LNCAP (cell line): ENCODE measurements at regions not wholly inside any gene's neighbourhood (a gene's known extent, or its start where the extent isn't known, plus 50 kb on each side); places are given as distances from the start of the nearest gene placed in this dataset.

ENCODE experiments used
- TF ChIP-seq, protein P1 (sequence below): fragments of 450-650 bp; IDR thresholded peaks from 2 replicates; pipeline ENCODE4 v1.5.1; 2017; ENCODE audit warnings: mild to moderate bottlenecking

DNA sequence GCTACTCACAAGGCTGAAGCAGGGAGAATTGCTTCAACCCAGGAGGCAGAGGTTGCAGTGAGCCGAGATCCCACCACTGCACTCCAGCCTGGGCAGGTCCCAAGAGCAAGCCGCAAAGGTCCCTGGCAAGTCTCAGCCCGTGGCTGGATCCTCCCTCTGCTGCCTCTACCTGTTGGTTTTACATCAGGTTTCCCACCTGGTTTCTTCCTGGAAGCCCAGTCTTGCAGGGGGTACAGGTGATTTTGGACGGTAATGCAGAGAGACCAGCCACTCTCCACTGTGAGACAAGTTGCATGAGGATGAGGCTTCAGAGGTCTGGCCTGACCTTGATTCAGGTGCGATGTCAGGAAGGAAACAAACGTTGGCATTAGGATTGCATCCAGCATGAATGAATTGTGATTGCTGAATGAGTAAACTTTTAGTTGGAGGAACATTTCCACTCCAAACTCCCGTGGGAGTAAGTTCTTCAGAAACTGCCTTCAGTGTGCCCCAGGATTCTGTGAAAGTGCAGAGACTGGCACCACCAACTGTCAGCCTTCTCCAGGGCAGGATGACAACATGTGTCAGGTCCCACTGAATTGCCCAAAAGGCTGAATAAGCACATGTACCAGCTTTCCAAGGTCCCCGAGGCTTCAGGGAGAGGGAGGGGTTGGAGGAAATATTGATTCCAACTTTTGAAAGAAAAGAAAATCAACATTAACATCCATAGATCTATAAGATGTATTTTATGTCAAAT is 189.4 kb downstream of the TJP1 start:
- TF ChIP-seq, protein P1, sequence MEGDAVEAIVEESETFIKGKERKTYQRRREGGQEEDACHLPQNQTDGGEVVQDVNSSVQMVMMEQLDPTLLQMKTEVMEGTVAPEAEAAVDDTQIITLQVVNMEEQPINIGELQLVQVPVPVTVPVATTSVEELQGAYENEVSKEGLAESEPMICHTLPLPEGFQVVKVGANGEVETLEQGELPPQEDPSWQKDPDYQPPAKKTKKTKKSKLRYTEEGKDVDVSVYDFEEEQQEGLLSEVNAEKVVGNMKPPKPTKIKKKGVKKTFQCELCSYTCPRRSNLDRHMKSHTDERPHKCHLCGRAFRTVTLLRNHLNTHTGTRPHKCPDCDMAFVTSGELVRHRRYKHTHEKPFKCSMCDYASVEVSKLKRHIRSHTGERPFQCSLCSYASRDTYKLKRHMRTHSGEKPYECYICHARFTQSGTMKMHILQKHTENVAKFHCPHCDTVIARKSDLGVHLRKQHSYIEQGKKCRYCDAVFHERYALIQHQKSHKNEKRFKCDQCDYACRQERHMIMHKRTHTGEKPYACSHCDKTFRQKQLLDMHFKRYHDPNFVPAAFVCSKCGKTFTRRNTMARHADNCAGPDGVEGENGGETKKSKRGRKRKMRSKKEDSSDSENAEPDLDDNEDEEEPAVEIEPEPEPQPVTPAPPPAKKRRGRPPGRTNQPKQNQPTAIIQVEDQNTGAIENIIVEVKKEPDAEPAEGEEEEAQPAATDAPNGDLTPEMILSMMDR = no peak

DNA sequence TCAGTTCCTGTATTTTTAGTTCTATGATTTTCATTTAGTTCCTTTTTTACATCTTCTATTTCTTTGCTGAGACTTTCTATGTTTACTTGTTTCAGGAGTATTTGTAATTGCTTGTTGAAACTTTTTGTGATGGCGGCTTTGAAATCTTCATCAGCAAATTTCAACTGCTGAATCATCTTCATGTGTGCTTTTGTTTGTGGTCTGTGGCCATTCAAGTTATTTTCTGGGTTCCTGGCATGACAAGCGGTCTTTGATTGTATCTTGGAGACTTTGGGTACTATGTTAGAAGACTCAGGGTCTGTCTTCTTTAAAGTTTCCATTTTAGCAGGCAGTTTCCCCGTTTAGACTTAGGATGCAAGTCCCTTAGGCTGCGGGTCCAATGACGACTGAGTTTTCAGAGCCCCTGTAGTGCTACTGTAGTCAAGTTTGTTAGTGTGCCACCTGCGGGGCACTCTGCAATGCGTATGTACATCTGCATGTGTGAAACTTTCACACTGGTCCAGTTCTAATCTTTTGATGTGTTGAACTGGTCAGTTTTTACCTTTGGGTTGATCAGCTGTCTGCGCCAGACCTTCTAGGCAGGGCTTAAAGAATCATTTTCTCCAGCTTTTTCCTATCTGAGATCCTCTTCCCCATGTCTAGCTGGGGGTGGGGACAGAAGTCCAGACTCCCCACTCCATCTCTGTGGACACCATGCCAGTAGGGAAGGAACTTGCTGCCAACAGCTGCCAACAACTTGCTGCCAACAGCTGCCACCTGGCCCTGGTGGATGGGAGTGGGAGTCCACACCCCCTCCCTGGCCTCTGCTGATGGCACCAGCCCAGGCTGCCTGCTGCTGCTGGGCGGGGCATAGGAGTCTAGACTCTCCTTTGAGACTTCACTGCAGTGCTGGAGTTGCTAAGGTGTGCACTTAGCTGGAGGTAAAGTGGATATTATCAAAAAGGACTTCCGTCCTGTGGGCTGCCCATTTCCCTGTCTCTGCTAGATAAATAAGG is 190.9 kb downstream of the TJP1 start:
- TF ChIP-seq, protein P1 = no peak

DNA sequence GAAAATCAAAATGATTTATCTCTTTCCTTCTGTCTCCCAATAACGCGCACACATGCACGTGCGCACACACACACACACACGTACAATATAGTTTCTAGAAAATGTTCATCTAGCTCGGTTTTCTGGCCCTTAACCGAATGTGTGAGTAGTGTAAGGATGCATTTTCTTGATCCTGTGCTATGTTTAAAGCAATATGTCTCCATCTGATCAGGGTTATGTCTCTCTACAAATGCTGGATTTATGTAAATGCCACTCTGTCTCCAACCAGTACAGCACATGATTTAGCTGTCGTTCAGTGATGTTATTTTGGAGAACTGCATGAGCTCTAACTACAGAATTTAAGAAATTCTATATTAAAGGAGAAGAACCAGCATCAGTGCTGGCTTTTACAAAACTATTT is 198.0 kb downstream of the TJP1 start:
- TF ChIP-seq, protein P1 = no peak

DNA sequence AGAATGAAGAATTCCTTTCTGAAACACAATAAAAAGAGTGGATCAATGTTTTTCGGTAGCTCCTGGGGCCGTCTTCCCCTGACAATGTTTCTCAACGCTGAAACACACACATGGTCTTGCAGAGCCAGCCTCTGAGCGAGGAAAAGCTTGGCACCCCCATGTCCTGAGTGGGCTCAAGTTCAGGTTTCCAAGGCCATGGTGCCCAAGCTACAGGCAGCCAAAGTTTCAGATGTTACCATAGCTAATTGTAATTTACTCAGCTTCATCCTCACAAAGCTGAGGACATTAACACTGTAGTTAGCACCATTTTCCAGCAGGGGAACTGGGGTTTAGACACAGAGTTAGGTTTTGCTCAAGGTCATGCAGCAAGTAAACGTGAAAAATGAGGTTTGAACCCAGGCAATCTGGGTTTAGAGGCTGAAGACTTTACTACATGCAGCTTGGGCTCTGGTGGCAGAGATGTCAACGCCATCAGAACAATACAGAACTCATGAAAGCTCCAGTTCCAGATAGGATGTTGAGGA is 199.1 kb downstream of the TJP1 start:
- TF ChIP-seq, protein P1 = no peak

DNA sequence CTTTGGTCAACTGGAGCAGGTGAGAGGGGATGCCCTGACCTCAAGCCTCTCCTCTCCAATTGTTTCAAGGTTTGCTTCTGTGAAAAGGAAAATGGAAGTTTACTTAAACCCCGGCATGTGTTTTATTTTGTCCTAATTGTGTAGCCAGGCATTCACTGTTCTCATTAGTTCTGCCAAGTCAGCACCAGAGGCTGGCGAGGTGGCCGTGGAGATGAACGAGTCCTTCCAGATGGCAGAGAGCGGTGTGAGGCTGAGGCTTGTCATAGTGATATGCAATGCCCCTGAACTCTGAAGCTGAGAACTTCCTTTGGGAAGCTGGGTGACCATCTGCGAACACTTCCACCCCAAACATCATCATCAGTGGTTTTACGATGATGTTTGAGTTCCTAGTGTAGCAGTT is 199.6 kb downstream of the TJP1 start:
- TF ChIP-seq, protein P1 = no peak

DNA sequence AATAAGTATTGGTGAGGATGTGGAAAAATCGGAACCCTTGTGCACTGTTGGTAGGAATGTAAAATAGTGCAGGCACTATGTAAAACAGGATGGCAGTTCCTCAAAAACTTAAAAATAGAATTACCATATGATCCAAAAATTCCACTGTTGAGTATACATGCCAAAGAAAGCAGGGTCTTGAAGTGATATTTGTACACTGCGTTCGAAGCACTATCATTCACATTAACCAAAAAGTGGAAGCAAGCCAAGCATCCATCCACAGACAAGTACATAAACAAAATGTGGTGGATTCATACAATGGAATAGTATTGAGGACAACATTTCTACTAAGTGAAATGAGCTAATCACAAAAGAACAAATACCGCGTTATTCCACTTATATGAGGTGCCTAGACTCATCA is 200.7 kb downstream of the TJP1 start:
- TF ChIP-seq, protein P1 = no peak

DNA sequence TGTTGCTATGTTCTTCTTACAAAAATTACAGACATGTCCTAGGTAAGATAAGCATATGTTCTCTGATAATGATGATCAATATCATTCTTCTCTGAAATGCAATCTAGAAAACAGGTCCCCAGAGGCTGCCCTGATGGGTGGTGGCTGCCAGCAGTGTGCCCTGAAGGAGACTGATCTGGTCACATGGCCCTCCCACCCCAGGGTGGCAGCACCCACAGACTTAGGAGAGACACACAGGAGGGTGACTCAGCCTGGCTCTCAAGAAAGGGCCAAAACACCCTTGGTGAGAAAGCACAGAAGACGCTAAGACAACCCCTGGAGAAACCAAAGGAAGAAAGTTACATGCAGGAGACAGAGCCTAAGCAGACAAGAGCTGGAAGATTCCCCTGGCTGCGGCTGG is 203.7 kb downstream of the TJP1 start:
- TF ChIP-seq, protein P1 = no peak
